ENCODE measurements at regions not wholly inside any gene's neighbourhood (a gene's known extent, or its start where the extent isn't known, plus 50 kb on each side); places are given as distances from the start of the nearest gene placed in this dataset.

DNA sequence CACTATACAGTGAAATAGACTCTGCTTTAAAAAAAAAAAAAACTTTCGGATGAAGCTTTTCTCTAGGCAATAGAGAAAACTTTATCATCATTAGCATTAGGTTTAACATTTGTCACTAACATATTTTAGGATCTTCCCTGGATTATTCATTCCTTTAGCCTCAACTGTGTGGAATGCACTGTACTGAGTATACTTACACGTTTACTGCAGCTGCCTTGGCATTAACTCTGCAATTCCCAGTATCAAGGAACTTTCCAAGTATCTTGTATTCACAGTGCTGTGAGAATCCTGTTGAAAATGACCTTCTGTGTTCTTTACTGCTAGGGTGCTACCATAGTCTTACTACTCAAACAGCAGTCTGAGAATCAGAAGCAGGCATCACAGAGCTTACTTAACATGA is 328.2 kb upstream of the COL3A1 start:
- no peak overlapping the region for H2AFZ ChIP-seq (ENCODE audit: low read length)
- no peaks in the 10 kb centered on the region for H3K36me3 ChIP-seq (ENCODE audit: control insufficient read depth, insufficient read depth, low read length)
- no peaks in the 10 kb centered on the region for H3K27me3 ChIP-seq (ENCODE audit: control insufficient read depth, insufficient read depth, low read length)
- H3K4me3 ChIP-seq (replicated peaks in 1 of 4; ENCODE audit: control extremely low read depth in 1 of 4, insufficient read depth in 1 of 4, low read depth in 3 of 4, low read length in 4 of 4), result no peak overlapping the region
- no peak overlapping the region for H3K4me2 ChIP-seq (ENCODE audit: extremely low read depth, insufficient read depth, low read length)
- no peaks in the 10 kb centered on the region for H4K20me1 ChIP-seq (ENCODE audit: control insufficient read depth, extremely low read depth, insufficient read depth, low read length)
- no peaks in the 10 kb centered on the region for H3K79me2 ChIP-seq (ENCODE audit: control insufficient read depth, insufficient read depth, low read length)
- H3K9me3 ChIP-seq (ENCODE audit: control insufficient read depth, insufficient read depth, low read depth, low read length), result no peaks in the 10 kb centered on the region
- H3K27ac ChIP-seq (ENCODE audit: insufficient read depth, low read length), result no peak overlapping the region
- no peaks in the 10 kb centered on the region for H3K4me1 ChIP-seq (ENCODE audit: control insufficient read depth, extremely low read depth, insufficient read depth, low read length)
- TF ChIP-seq, protein P1, sequence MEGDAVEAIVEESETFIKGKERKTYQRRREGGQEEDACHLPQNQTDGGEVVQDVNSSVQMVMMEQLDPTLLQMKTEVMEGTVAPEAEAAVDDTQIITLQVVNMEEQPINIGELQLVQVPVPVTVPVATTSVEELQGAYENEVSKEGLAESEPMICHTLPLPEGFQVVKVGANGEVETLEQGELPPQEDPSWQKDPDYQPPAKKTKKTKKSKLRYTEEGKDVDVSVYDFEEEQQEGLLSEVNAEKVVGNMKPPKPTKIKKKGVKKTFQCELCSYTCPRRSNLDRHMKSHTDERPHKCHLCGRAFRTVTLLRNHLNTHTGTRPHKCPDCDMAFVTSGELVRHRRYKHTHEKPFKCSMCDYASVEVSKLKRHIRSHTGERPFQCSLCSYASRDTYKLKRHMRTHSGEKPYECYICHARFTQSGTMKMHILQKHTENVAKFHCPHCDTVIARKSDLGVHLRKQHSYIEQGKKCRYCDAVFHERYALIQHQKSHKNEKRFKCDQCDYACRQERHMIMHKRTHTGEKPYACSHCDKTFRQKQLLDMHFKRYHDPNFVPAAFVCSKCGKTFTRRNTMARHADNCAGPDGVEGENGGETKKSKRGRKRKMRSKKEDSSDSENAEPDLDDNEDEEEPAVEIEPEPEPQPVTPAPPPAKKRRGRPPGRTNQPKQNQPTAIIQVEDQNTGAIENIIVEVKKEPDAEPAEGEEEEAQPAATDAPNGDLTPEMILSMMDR (conservative IDR thresholded peaks at IDR 0.05 in 1 of 2, IDR thresholded peaks at IDR 0.05 in 1 of 2; ENCODE audit: low read depth in 1 of 2, low read length in 2 of 2), result no peak
- no peak for TF ChIP-seq EZH2 (IDR thresholded peaks at IDR 0.05; ENCODE audit: low read length, missing control alignments)
- no peak overlapping the region for H3K9ac ChIP-seq (ENCODE audit: insufficient read depth, low read length)
- peak in 1 of 2 donors; percentile 88 for DNase-seq (ENCODE audit: low read depth in 2 of 2)

DNA sequence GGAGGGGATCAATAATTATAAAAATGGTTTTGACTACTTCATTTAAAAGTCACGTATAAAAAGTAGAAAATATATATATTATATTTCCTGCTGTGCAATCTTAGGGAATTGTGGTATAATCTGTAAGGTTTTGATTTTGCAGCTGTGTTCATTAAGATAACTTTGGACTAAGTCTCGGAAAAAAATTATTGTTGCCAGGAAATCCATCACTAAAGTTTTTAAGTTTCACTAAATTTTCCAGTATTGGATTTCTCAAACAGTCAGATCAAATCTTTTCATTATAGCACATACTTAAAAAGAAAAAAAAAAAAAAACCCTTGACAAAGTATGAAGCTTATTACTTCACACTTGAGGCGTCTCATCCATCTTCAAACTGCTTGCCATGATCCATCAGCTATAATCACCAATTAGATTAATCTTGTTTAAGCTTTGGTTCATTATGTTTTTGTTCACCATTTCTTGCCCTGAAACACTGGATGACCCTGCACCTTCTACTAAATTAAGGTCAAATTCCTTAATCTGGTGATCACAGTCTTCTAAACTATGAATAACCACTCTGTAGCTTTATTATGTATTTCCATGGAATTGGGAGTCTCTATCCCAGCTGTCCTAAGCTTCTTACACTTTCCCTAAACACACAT is 326.6 kb upstream of the COL3A1 start:
- no peaks in the 10 kb centered on the region for H4K20me1 ChIP-seq (ENCODE audit: control insufficient read depth, extremely low read depth, insufficient read depth, low read length)
- H3K4me2 ChIP-seq (ENCODE audit: extremely low read depth, insufficient read depth, low read length), result no peak overlapping the region

DNA sequence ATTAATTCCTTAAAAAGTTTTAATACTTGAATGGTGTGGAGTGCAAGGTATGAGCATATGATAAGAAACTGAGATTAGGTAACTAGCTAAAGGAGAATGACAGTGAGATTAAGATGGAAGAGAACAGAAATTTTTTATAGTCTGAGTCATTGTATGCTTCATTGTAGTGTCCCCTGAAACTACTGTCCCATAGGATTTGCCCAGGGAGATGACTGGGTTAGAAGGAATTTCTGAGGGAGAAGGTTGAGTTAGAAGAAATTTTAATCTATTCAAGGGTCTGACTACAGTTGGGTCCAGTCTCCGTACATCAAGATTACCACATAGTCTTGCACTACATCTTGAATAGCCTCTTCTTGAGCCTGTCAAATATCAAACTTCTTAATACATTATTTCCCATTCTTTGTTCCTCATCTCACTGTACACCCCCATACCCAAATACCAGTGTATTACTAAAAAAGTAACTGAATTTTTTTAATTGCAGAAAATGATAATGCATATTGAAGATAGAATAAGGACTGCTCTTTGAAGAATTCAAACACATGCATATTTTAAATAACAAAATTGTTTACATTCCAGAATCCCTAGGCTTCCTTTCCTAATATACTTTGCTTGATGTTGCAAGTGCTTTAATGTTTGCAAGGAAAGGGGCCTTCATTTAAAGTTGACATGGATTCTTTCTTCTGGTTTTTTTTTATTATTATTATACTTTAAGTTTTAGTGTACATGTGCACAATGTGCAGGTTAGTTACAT is 314.3 kb upstream of the COL3A1 start:
- H3K4me2 ChIP-seq (ENCODE audit: extremely low read depth, insufficient read depth, low read length), result peak overlapping the region; percentile 42
- no peaks in the 10 kb centered on the region for H3K4me1 ChIP-seq (ENCODE audit: control insufficient read depth, extremely low read depth, insufficient read depth, low read length)
- H2AFZ ChIP-seq (ENCODE audit: low read length), result no peak overlapping the region
- H3K4me3 ChIP-seq (replicated peaks in 1 of 4; ENCODE audit: control extremely low read depth in 1 of 4, insufficient read depth in 1 of 4, low read depth in 3 of 4, low read length in 4 of 4), result no peak overlapping the region
- TF ChIP-seq, protein P1 (conservative IDR thresholded peaks at IDR 0.05 in 1 of 2, IDR thresholded peaks at IDR 0.05 in 1 of 2; ENCODE audit: low read depth in 1 of 2, low read length in 2 of 2), result no peak
- no peak for TF ChIP-seq EZH2 (IDR thresholded peaks at IDR 0.05; ENCODE audit: low read length, missing control alignments)
- no peak overlapping the region for H3K27ac ChIP-seq (ENCODE audit: insufficient read depth, low read length)
- no peaks in the 10 kb centered on the region for H3K79me2 ChIP-seq (ENCODE audit: control insufficient read depth, insufficient read depth, low read length)
- no peak overlapping the region for H3K9ac ChIP-seq (ENCODE audit: insufficient read depth, low read length)
- peak; percentile 38 to 86 for DNase-seq (ENCODE audit: low read depth in 2 of 2)
- H3K36me3 ChIP-seq (ENCODE audit: control insufficient read depth, insufficient read depth, low read length), result no peaks in the 10 kb centered on the region
- H4K20me1 ChIP-seq (ENCODE audit: control insufficient read depth, extremely low read depth, insufficient read depth, low read length), result no peaks in the 10 kb centered on the region
- no peaks in the 10 kb centered on the region for H3K9me3 ChIP-seq (ENCODE audit: control insufficient read depth, insufficient read depth, low read depth, low read length)
- no peaks in the 10 kb centered on the region for H3K27me3 ChIP-seq (ENCODE audit: control insufficient read depth, insufficient read depth, low read length)

More for the DNA sequence above, 326.6 kb upstream of the COL3A1 start:
- Histone ChIP-seq H3K79me2 (ENCODE audit: control insufficient read depth, insufficient read depth, low read length) (no peaks in the 10 kb centered on the region), H3K4me1 (ENCODE audit: control insufficient read depth, extremely low read depth, insufficient read depth, low read length) (no peaks in the 10 kb centered on the region), H2AFZ (ENCODE audit: low read length) (no peak overlapping the region), H3K27ac (ENCODE audit: insufficient read depth, low read length) (no peak overlapping the region), H3K9me3 (ENCODE audit: control insufficient read depth, insufficient read depth, low read depth, low read length) (no peaks in the 10 kb centered on the region), H3K9ac (ENCODE audit: insufficient read depth, low read length) (no peak overlapping the region), H3K4me3 (replicated peaks in 1 of 4; ENCODE audit: control extremely low read depth in 1 of 4, insufficient read depth in 1 of 4, low read depth in 3 of 4, low read length in 4 of 4) (no peak overlapping the region), H3K36me3 (ENCODE audit: control insufficient read depth, insufficient read depth, low read length) (no peaks in the 10 kb centered on the region), H3K27me3 (ENCODE audit: control insufficient read depth, insufficient read depth, low read length) (no peaks in the 10 kb centered on the region)
- TF ChIP-seq, protein P1 (conservative IDR thresholded peaks at IDR 0.05 in 1 of 2, IDR thresholded peaks at IDR 0.05 in 1 of 2; ENCODE audit: low read depth in 1 of 2, low read length in 2 of 2), result no peak
- no peak for TF ChIP-seq EZH2 (IDR thresholded peaks at IDR 0.05; ENCODE audit: low read length, missing control alignments)
- peak in 1 of 2 donors; percentile 65 for DNase-seq (ENCODE audit: low read depth in 2 of 2)
